ENCODE measurements at regions not wholly inside any gene's neighbourhood (a gene's known extent, or its start where the extent isn't known, plus 50 kb on each side); places are given as distances from the start of the nearest gene placed in this dataset.

DNA sequence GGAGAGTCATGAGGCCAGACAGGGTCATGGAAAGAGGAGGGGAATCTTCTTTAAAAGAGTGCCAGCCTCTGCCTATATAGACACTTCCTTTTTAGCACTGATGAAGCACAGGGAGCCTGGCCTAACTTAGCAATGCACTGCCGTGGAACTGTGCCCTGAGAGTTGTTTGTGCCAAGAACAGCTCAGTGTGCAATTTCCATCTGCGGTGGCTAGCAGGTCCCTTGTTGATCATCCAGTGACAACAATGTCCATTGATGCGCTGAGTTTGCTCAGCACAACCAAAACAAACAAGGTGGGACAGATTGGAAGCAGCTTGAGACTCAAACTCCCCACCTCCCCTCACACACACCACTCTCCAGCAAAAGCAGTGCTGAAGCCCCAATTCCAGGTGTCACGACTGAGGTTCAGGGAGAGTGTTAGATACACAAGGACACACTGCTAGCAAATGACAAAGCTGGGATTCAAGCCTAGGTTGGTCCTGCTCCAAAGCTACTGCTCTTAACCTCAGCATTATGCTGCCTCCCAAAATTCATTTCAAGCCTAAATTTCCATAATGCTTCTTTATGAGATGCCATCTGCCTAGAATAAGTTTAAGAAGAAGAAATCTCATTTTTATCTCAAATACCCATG lies 316.6 kb upstream of the UBE2E2 start:
- Histone ChIP-seq H3K36me3 (no peaks in the 10 kb centered on the region), H3K27ac (no peak overlapping the region), H3K4me1 (ENCODE audit: control insufficient read depth in 1 of 2, low read depth in 2 of 2) (peaks cover 3 to 5% of the 10 kb centered on the region in 2 donors), H3K4me3 (no peak overlapping the region), H3K9me3 (no peaks in the 10 kb centered on the region), H3K27me3 (replicated peaks; ENCODE audit: insufficient read depth) (no peaks in the 10 kb centered on the region)
- no peak for ATAC-seq (ENCODE audit: insufficient number of reproducible peaks, low FRiP score, low read depth)
- no peak for TF ChIP-seq CTCF (IDR thresholded peaks at IDR 0.05)
- no peak for DNase-seq (ENCODE audit: low spot score)

GRCh38 chr3:22887664-22888291 lies 315.3 kb upstream of the UBE2E2 start:
- Histone ChIP-seq H3K4me1 (ENCODE audit: control insufficient read depth in 1 of 2, low read depth in 2 of 2) (peaks cover 3 to 5% of the 10 kb centered on the region in 2 donors), H3K9me3 (no peaks in the 10 kb centered on the region), H3K27me3 (replicated peaks; ENCODE audit: insufficient read depth) (no peaks in the 10 kb centered on the region), H3K27ac (no peak overlapping the region), H3K4me3 (no peak overlapping the region), H3K36me3 (no peaks in the 10 kb centered on the region)
- ATAC-seq (ENCODE audit: insufficient number of reproducible peaks, low FRiP score, low read depth) (no peak), DNase-seq (ENCODE audit: low spot score) (no peak)
- no peak for TF ChIP-seq CTCF (IDR thresholded peaks at IDR 0.05)

DNA sequence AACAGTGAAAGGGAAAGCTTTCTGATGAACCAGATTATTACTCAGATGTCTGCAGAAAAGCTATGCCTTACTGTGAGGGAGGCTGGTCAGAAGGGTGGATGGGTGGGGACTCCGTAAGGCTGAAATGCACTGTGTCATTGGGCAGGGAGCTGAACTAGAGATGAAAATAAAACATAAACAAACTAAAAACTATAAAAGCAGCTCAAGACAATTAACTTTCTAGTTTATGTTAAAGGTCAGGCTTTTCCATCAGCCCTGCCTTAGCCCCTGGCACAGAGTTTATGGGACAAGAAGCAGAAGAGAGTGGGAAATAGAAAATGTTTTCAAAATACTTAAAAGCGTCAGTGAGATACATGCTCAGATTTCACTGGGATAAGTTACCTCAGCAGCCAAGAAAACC lies 310.0 kb upstream of the UBE2E2 start:
- no peaks in the 10 kb centered on the region for H3K4me1 ChIP-seq (ENCODE audit: control insufficient read depth in 1 of 2, low read depth in 2 of 2)
- H3K27me3 ChIP-seq (replicated peaks; ENCODE audit: insufficient read depth): no peaks in the 10 kb centered on the region
- no peak for ATAC-seq (ENCODE audit: insufficient number of reproducible peaks, low FRiP score, low read depth)
- no peak for DNase-seq (ENCODE audit: low spot score)
- H3K4me3 ChIP-seq: no peak overlapping the region
- no peaks in the 10 kb centered on the region for H3K9me3 ChIP-seq
- TF ChIP-seq CTCF (IDR thresholded peaks at IDR 0.05): no peak
- H3K27ac ChIP-seq: no peak overlapping the region
- H3K36me3 ChIP-seq: no peaks in the 10 kb centered on the region

DNA sequence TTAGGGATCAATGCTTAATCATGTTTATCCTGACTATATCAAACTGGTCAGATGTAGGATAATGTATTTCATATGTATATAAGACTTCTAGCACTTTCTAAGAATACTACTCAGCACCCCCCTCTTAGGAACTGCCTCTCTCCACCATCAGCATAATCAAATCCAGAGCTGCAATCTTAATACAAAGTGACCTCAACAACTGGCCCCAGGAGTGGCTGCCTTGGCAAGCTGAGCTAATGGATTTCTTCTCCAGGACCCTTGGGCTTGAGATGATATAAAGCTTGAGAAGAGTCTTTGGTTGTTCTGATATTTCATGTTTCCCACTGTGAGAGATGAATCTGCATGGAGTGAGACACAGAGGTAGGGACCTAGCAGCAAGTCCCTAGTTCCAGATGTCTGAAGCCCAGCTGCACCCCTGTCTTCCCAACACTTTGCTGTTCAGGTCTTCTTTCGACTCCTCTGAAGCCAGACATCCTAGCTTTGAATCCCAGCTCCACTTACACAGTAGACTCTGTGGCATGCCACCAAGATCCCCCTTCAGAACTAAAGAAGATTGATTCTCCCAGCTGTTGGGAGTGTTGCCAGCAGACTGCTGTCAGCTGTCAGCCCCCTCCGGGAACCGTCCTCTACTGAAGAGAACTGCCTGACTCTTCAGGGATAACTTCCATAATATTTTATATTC lies 309.3 kb upstream of the UBE2E2 start:
- H3K27me3 ChIP-seq (replicated peaks; ENCODE audit: insufficient read depth): no peaks in the 10 kb centered on the region
- no peak overlapping the region for H3K4me3 ChIP-seq
- H3K4me1 ChIP-seq (ENCODE audit: control insufficient read depth in 1 of 2, low read depth in 2 of 2): no peaks in the 10 kb centered on the region
- ATAC-seq (ENCODE audit: insufficient number of reproducible peaks, low FRiP score, low read depth) (no peak), DNase-seq (ENCODE audit: low spot score) (no peak)
- no peak overlapping the region for H3K27ac ChIP-seq
- no peaks in the 10 kb centered on the region for H3K9me3 ChIP-seq
- H3K36me3 ChIP-seq: no peaks in the 10 kb centered on the region
- TF ChIP-seq CTCF (IDR thresholded peaks at IDR 0.05): no peak

- DNase-seq (ENCODE audit: low spot score) (no peak), ATAC-seq (ENCODE audit: insufficient number of reproducible peaks, low FRiP score, low read depth) (no peak)
- no peak for TF ChIP-seq CTCF (IDR thresholded peaks at IDR 0.05)
- H3K9me3 ChIP-seq: no peaks in the 10 kb centered on the region
- no peak overlapping the region for H3K27ac ChIP-seq
- no peaks in the 10 kb centered on the region for H3K36me3 ChIP-seq
- no peaks in the 10 kb centered on the region for H3K4me1 ChIP-seq (ENCODE audit: control insufficient read depth in 1 of 2, low read depth in 2 of 2)
- H3K27me3 ChIP-seq (replicated peaks; ENCODE audit: insufficient read depth): no peaks in the 10 kb centered on the region
- no peak overlapping the region for H3K4me3 ChIP-seq
Measured at GRCh38 chr3:22894865-22895264, 308.3 kb upstream of the UBE2E2 start.

Data from thoracic aorta (tissue), 2 donors.